ENCODE measurements at regions not wholly inside any gene's neighbourhood (a gene's known extent, or its start where the extent isn't known, plus 50 kb on each side); places are given as distances from the start of the nearest gene placed in this dataset.

DNA sequence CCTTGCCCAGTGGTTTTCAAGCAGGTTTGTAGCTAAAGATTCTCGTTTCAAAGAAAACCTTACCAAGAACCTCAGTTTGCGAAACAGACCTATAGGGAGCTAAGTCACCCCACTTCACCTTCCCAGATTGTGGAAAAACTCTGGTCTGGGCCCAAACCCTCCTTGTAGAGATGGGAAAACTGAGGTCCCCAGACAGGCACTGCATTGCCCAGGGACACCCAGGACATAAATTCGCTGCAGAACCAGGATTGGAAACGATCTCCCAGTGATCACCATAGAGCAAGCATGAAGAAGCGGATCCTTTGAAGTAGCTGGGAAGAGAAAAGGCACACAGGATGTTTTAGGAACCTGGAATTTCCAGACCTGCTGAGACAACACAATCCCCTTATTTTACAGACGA lies 85.6 kb upstream of the PIAS1 start:
- TF ChIP-seq, protein P1, sequence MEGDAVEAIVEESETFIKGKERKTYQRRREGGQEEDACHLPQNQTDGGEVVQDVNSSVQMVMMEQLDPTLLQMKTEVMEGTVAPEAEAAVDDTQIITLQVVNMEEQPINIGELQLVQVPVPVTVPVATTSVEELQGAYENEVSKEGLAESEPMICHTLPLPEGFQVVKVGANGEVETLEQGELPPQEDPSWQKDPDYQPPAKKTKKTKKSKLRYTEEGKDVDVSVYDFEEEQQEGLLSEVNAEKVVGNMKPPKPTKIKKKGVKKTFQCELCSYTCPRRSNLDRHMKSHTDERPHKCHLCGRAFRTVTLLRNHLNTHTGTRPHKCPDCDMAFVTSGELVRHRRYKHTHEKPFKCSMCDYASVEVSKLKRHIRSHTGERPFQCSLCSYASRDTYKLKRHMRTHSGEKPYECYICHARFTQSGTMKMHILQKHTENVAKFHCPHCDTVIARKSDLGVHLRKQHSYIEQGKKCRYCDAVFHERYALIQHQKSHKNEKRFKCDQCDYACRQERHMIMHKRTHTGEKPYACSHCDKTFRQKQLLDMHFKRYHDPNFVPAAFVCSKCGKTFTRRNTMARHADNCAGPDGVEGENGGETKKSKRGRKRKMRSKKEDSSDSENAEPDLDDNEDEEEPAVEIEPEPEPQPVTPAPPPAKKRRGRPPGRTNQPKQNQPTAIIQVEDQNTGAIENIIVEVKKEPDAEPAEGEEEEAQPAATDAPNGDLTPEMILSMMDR (IDR thresholded peaks at IDR 0.05), result no peak
- TF ChIP-seq POLR2A (IDR thresholded peaks at IDR 0.05), result no peak
